Brain microvascular endothelial cell (primary cell): ENCODE measurements at regions not wholly inside any gene's neighbourhood (a gene's known extent, or its start where the extent isn't known, plus 50 kb on each side); places are given as distances from the start of the nearest gene placed in this dataset.
A peak's percentile ranks its signal among the peaks of the same experiment; 100 is the strongest.
"Not testable (repeated sequence)": the region's sequence is repeated elsewhere in the genome, so short reads cannot be mapped to it uniquely, and the experiment has no call there.

ENCODE experiments used
- DNase-seq: peaks from one replicate; pipeline ENCODE4 v3.0.0-alpha.2; 2020
- H3K27ac ChIP-seq: fragments of 250-450 bp; sonication (Bioruptor Pico); 2 replicates; pipeline ENCODE4 v1.5.1; 2020; ENCODE audit warnings: mild to moderate bottlenecking, moderate library complexity
- H3K27me3 ChIP-seq: fragments of 250-450 bp; sonication (Bioruptor Pico); replicated peaks from 2 replicates; pipeline ENCODE4 v1.5.1; 2020; ENCODE audit warnings: mild to moderate bottlenecking
- H3K36me3 ChIP-seq: fragments of 250-450 bp; sonication (Bioruptor Pico); replicated peaks from 2 replicates; pipeline ENCODE4 v1.5.1; 2020; ENCODE audit warnings: mild to moderate bottlenecking
- H3K4me3 ChIP-seq: 2 replicates; pipeline ENCODE4 v1.5.1; 2011; ENCODE audit warnings: low read depth, mild to moderate bottlenecking, control low read depth, low read length, moderate library complexity
- CTCF ChIP-seq: IDR thresholded peaks from 2 replicates; pipeline ENCODE4 v1.5.1; 2011; ENCODE audit warnings: low read depth, mild to moderate bottlenecking, moderate library complexity, low read length, control low read depth, inconsistent platforms; ENCODE audit errors: missing control alignments
- in situ Hi-C: cut with HindIII; loops from 2 replicates; pipeline ENCODE4 v1.10.0; 2017; ENCODE audit warnings: low sequenced_read_pairs, low pct_ligation_motif_present

GRCh38 chr7:111653846-111654245 is 91.6 kb upstream of the IMMP2L start:
- TF ChIP-seq CTCF, result no peak
- H3K27me3 ChIP-seq, result no peaks in the 10 kb centered on the region
- no peak overlapping the region for H3K4me3 ChIP-seq
- H3K36me3 ChIP-seq, result no peaks in the 10 kb centered on the region
- no peak for DNase-seq
- in situ Hi-C loops, result no loop called here
- H3K27ac ChIP-seq, result no peak overlapping the region

GRCh38 chr7:111650456-111650999 is 88.2 kb upstream of the IMMP2L start:
- no peak overlapping the region for H3K27ac ChIP-seq
- peak; percentile 9 for DNase-seq
- in situ Hi-C loops, result no loop called here
- H3K4me3 ChIP-seq, result no peak overlapping the region
- no peak for TF ChIP-seq CTCF
- no peaks in the 10 kb centered on the region for H3K27me3 ChIP-seq
- no peaks in the 10 kb centered on the region for H3K36me3 ChIP-seq

DNA sequence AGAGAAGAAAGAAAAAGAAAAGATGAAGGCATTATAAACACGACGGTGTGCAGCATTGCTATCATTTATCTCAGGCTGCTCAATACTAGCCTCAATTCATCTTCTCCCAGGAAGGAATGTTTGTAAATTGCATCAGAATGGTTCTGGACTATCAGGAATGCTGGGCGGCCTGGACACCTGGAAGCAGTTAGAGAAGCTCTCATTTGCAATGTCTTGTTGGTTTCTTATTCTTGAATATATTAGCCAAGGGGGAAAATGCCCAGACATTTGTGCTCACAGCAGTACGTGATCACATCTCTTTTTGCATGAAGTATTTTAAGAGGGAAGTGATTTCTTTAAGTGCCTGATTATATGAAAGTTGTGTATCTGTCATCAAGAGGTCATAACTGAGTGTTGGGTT is 85.6 kb upstream of the IMMP2L start:
- no peak overlapping the region for H3K27ac ChIP-seq

GRCh38 chr7:111644595-111644994 is 82.3 kb upstream of the IMMP2L start:
- peak; percentile 30 for TF ChIP-seq CTCF
- DNase-seq, result peak; percentile 10
- in situ Hi-C loops, result not testable (repeated sequence)

More for the DNA sequence above, 85.6 kb upstream of the IMMP2L start:
- Histone ChIP-seq H3K27me3 (no peaks in the 10 kb centered on the region), H3K4me3 (no peak overlapping the region), H3K36me3 (no peaks in the 10 kb centered on the region)
- DNase-seq, result no peak
- no peak for TF ChIP-seq CTCF
- in situ Hi-C loops, result no loop called here

DNA sequence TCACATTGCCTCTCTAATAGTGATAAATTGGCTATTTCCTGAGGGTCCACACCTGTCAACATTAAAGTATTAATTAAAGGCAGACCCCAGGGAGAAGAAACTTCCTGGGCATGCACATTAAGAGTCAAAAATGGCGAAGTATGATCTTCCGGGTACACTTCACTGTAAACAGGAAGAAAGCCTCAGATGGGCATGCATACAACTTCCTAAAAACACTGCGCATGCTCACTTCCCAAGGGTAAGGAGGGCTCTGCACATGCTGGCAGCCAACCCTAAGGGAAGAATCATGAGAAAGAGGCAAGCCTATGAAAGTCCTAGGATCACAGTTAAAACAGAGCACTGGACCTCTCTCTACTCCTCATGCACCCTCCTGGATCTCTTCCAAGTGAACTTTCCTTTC is 80.1 kb upstream of the IMMP2L start:
- Histone ChIP-seq H3K4me3 (no peak overlapping the region), H3K36me3 (no peaks in the 10 kb centered on the region), H3K27me3 (no peaks in the 10 kb centered on the region), H3K27ac (no peak overlapping the region)
- no peak for DNase-seq
- in situ Hi-C loops, result no loop called here
- no peak for TF ChIP-seq CTCF

More at GRCh38 chr7:111644595-111644994, 82.3 kb upstream of the IMMP2L start:
- not testable (repeated sequence) for H3K27ac ChIP-seq, H3K36me3 ChIP-seq, H3K4me3 ChIP-seq, H3K27me3 ChIP-seq

- no peak overlapping the region for H3K4me3 ChIP-seq
- H3K27me3 ChIP-seq, result no peaks in the 10 kb centered on the region
- H3K36me3 ChIP-seq, result no peaks in the 10 kb centered on the region
- DNase-seq, result no peak
- H3K27ac ChIP-seq, result no peak overlapping the region
- TF ChIP-seq CTCF, result no peak
- in situ Hi-C loops, result no loop called here
Measured at GRCh38 chr7:111640416-111640815, 78.1 kb upstream of the IMMP2L start.
